NT2/D1 (cell line): ENCODE measurements at regions not wholly inside any gene's neighbourhood (a gene's known extent, or its start where the extent isn't known, plus 50 kb on each side); places are given as distances from the start of the nearest gene placed in this dataset.

Experiments
- YY1 ChIP-seq: IDR thresholded peaks from 2 replicates; pipeline ENCODE4 v1.6.1; 2011; ENCODE audit not compliant: insufficient read length, insufficient read depth
- ZNF274 ChIP-seq: IDR thresholded peaks from 2 replicates; pipeline ENCODE4 v1.6.1; 2011; ENCODE audit warnings: mild to moderate bottlenecking, low read depth, low read length

- no peak for TF ChIP-seq ZNF274
- TF ChIP-seq YY1, result no peak
Observed at GRCh38 chr3:3918763-3919162, 119.5 kb downstream of the LRRN1 start.
